NT2/D1 (cell line): ENCODE measurements at regions not wholly inside any gene's neighbourhood (a gene's known extent, or its start where the extent isn't known, plus 50 kb on each side); places are given as distances from the start of the nearest gene placed in this dataset.
"Not testable (repeated sequence)": the region's sequence is repeated elsewhere in the genome, so short reads cannot be mapped to it uniquely, and the experiment has no call there.

Experiments used
- DNase-seq: peaks from one replicate; pipeline ENCODE4 v3.0.0-alpha.2; 2011; ENCODE audit warnings: low read depth, low spot score
- H3K27me3 ChIP-seq: 2 replicates; pipeline ENCODE4 v1.6.0; 2011; ENCODE audit warnings: mild to moderate bottlenecking; ENCODE audit not compliant: insufficient read length, insufficient read depth
- H3K36me3 ChIP-seq: 2 replicates; pipeline ENCODE4 v1.6.1; 2011; ENCODE audit warnings: mild to moderate bottlenecking, low read length, mixed read lengths; ENCODE audit not compliant: insufficient read depth, insufficient read length
- H3K4me1 ChIP-seq: 2 replicates; pipeline ENCODE4 v1.5.1; 2011; ENCODE audit not compliant: insufficient read depth, insufficient read length
- H3K4me3 ChIP-seq: 2 replicates; pipeline ENCODE4 v1.5.1; 2011; ENCODE audit warnings: low read depth; ENCODE audit not compliant: insufficient read length
- H3K9ac ChIP-seq: 2 replicates; pipeline ENCODE4 v1.6.0; 2011; ENCODE audit warnings: low read depth; ENCODE audit not compliant: insufficient read length
- H3K9me3 ChIP-seq: 2 replicates; pipeline ENCODE4 v1.5.1; 2011; ENCODE audit warnings: mild to moderate bottlenecking, low read length; ENCODE audit not compliant: insufficient read depth
- SUZ12 ChIP-seq: IDR thresholded peaks from 2 replicates; pipeline ENCODE4 v1.6.1; 2011; ENCODE audit not compliant: insufficient read length, insufficient read depth; ENCODE audit errors: extremely low read depth
- YY1 ChIP-seq: IDR thresholded peaks from 2 replicates; pipeline ENCODE4 v1.6.1; 2011; ENCODE audit not compliant: insufficient read length, insufficient read depth
- ZNF274 ChIP-seq: IDR thresholded peaks from 2 replicates; pipeline ENCODE4 v1.6.1; 2011; ENCODE audit warnings: mild to moderate bottlenecking, low read depth, low read length

GRCh38 chr9:7739595-7739994, 60.0 kb downstream of the DMAC1 start:
- no peaks in the 10 kb centered on the region for H3K9me3 ChIP-seq
- no peak for DNase-seq
- H3K9ac ChIP-seq: no peak overlapping the region
- no peaks in the 10 kb centered on the region for H3K27me3 ChIP-seq
- no peaks in the 10 kb centered on the region for H3K36me3 ChIP-seq
- no peak for TF ChIP-seq SUZ12
- no peak overlapping the region for H3K4me3 ChIP-seq
- no peaks in the 10 kb centered on the region for H3K4me1 ChIP-seq

GRCh38 chr9:7735311-7735710, 64.3 kb downstream of the DMAC1 start:
- no peak for DNase-seq
- TF ChIP-seq SUZ12 (no peak), YY1 (no peak), ZNF274 (no peak)
- Histone ChIP-seq H3K9ac (no peak overlapping the region), H3K27me3 (no peaks in the 10 kb centered on the region), H3K4me3 (no peak overlapping the region), H3K9me3 (no peaks in the 10 kb centered on the region), H3K4me1 (no peaks in the 10 kb centered on the region), H3K36me3 (no peaks in the 10 kb centered on the region)

- Histone ChIP-seq H3K4me1 (no peaks in the 10 kb centered on the region), H3K36me3 (no peaks in the 10 kb centered on the region), H3K27me3 (no peaks in the 10 kb centered on the region), H3K9me3 (no peaks in the 10 kb centered on the region), H3K4me3 (no peak overlapping the region), H3K9ac (no peak overlapping the region)
- no peak for DNase-seq
- TF ChIP-seq SUZ12 (no peak), YY1 (no peak), ZNF274 (no peak)
Measured at GRCh38 chr9:7730164-7730445, 69.5 kb downstream of the DMAC1 start.

GRCh38 chr9:7729371-7730163, 70.0 kb downstream of the DMAC1 start:
- H3K9me3 ChIP-seq: no peaks in the 10 kb centered on the region
- TF ChIP-seq SUZ12 (no peak), YY1 (no peak), ZNF274 (no peak)
- H3K9ac ChIP-seq: no peak overlapping the region
- H3K4me1 ChIP-seq: no peaks in the 10 kb centered on the region
- no peaks in the 10 kb centered on the region for H3K36me3 ChIP-seq
- no peak for DNase-seq
- H3K4me3 ChIP-seq: no peak overlapping the region
- no peaks in the 10 kb centered on the region for H3K27me3 ChIP-seq

- no peaks in the 10 kb centered on the region for H3K27me3 ChIP-seq
- no peak for TF ChIP-seq YY1
- no peak for TF ChIP-seq SUZ12
- no peak for TF ChIP-seq ZNF274
- no peak for DNase-seq
- no peaks in the 10 kb centered on the region for H3K4me1 ChIP-seq
- H3K9ac ChIP-seq: no peak overlapping the region
- H3K9me3 ChIP-seq: no peaks in the 10 kb centered on the region
- no peak overlapping the region for H3K4me3 ChIP-seq
- H3K36me3 ChIP-seq: no peaks in the 10 kb centered on the region
Measured at GRCh38 chr9:7721291-7721690, 78.3 kb downstream of the DMAC1 start.

- H3K27me3 ChIP-seq, H3K4me3 ChIP-seq, H3K9ac ChIP-seq, H3K36me3 ChIP-seq, H3K9me3 ChIP-seq, DNase-seq, H3K4me1 ChIP-seq: not testable (repeated sequence)
Measured at GRCh38 chr9:7713088-7713487, 86.5 kb downstream of the DMAC1 start.

- H3K36me3 ChIP-seq: no peaks in the 10 kb centered on the region
- no peak overlapping the region for H3K9ac ChIP-seq
- no peaks in the 10 kb centered on the region for H3K9me3 ChIP-seq
- no peak overlapping the region for H3K4me3 ChIP-seq
- no peaks in the 10 kb centered on the region for H3K4me1 ChIP-seq
- no peak for DNase-seq
- no peaks in the 10 kb centered on the region for H3K27me3 ChIP-seq
- no peak for TF ChIP-seq SUZ12
- TF ChIP-seq ZNF274: no peak
- TF ChIP-seq YY1: no peak
Measured at GRCh38 chr9:7710686-7711085, 88.9 kb downstream of the DMAC1 start.

- H3K9ac ChIP-seq: no peak overlapping the region
- TF ChIP-seq YY1 (no peak), SUZ12 (no peak), ZNF274 (no peak)
- DNase-seq: no peak
- no peaks in the 10 kb centered on the region for H3K9me3 ChIP-seq
- no peaks in the 10 kb centered on the region for H3K27me3 ChIP-seq
- H3K4me3 ChIP-seq: no peak overlapping the region
- H3K4me1 ChIP-seq: no peaks in the 10 kb centered on the region
- H3K36me3 ChIP-seq: no peaks in the 10 kb centered on the region
Measured at GRCh38 chr9:7707934-7708333, 91.6 kb downstream of the DMAC1 start.
